ENCODE measurements at regions not wholly inside any gene's neighbourhood (a gene's known extent, or its start where the extent isn't known, plus 50 kb on each side); places are given as distances from the start of the nearest gene placed in this dataset.
A peak's percentile ranks its signal among the peaks of the same experiment; 100 is the strongest.

- TF ChIP-seq ZNF362 (tag by site-specific recombination; IDR thresholded peaks at IDR 0.05): no peak
- TF ChIP-seq TRIM28 (IDR thresholded peaks at IDR 0.05; ENCODE audit: borderline replicate concordance, low read length): peak; percentile 94
- peak; percentile 92 for TF ChIP-seq SETDB1 (IDR thresholded peaks at IDR 0.05; ENCODE audit: insufficient read length, low read length)
- no peak for TF ChIP-seq ZSCAN16 (tag by site-specific recombination; IDR thresholded peaks at IDR 0.05)
- TF ChIP-seq ZNF544 (tag by site-specific recombination; IDR thresholded peaks at IDR 0.05): no peak
- TF ChIP-seq ZFHX2 (tag by site-specific recombination; conservative IDR thresholded peaks at IDR 0.05): no peak
- no peak for TF ChIP-seq ZBTB11 (tag by site-specific recombination; conservative IDR thresholded peaks at IDR 0.05; ENCODE audit: low read depth)
- no peak for TF ChIP-seq ZNF514 (tag by site-specific recombination; IDR thresholded peaks at IDR 0.05)
- no peak for TF ChIP-seq ZNF146 (tag by site-specific recombination; IDR thresholded peaks at IDR 0.05)
- TF ChIP-seq ZNF654 (tag by site-specific recombination; IDR thresholded peaks at IDR 0.05; ENCODE audit: low read depth): no peak
- no peak for TF ChIP-seq ZNF837 (tag by site-specific recombination; IDR thresholded peaks at IDR 0.05)
- no peak for TF ChIP-seq ZNF211 (tag by site-specific recombination; IDR thresholded peaks at IDR 0.05; ENCODE audit: low read depth)
- TF ChIP-seq ZFP69B (tag by site-specific recombination; IDR thresholded peaks at IDR 0.05): no peak
- no peak for TF ChIP-seq SP3 (tag by site-specific recombination; IDR thresholded peaks at IDR 0.05)
Observed at GRCh38 chr3:88795503-88795902, 311.9 kb upstream of the EPHA3 start (continued).

- TF ChIP-seq OSR2 (tag by site-specific recombination; IDR thresholded peaks at IDR 0.05): no peak
- no peak for TF ChIP-seq ZBTB48 (tag by site-specific recombination; IDR thresholded peaks at IDR 0.05)
- TF ChIP-seq ZNF398 (tag by site-specific recombination; IDR thresholded peaks at IDR 0.05): no peak
- TF ChIP-seq ZNF580 (tag by site-specific recombination; IDR thresholded peaks at IDR 0.05): no peak
- no peak for TF ChIP-seq ZNF670 (tag by site-specific recombination; IDR thresholded peaks at IDR 0.05; ENCODE audit: low read depth)
- no peak for TF ChIP-seq KLF7 (tag by site-specific recombination; IDR thresholded peaks at IDR 0.05; ENCODE audit: borderline replicate concordance)
- no peaks in the 10 kb centered on the region for H3K4me1 ChIP-seq (ENCODE audit: control insufficient read depth, insufficient read depth, low read length)
- ChIA-PET CTCF (interaction anchor here (0.6 kb wide), 1 partner anchor 248 kb away, joined by 4 read pairs; no protein-coding TSS in a partner anchor), POLR2A (no interaction called here)
- no peaks in the 10 kb centered on the region for H3K9me3 ChIP-seq (ENCODE audit: control insufficient read depth, insufficient read depth, low read depth, low read length)
- H3K27ac ChIP-seq (ENCODE audit: extremely low read depth, low read depth, low read length): no peak overlapping the region
- no peaks in the 10 kb centered on the region for H3K36me3 ChIP-seq (ENCODE audit: control insufficient read depth in 2 of 2, insufficient read depth in 1 of 2, low read length in 2 of 2)
- no peak overlapping the region for H3K4me3 ChIP-seq (ENCODE audit: low read depth, low read length)
Observed at GRCh38 chr3:88807491-88808105, 299.8 kb upstream of the EPHA3 start.

Measured in HEK293 (cell line).